RWPE1 (cell line): ENCODE measurements at regions not wholly inside any gene's neighbourhood (a gene's known extent, or its start where the extent isn't known, plus 50 kb on each side); places are given as distances from the start of the nearest gene placed in this dataset.
A peak's percentile ranks its signal among the peaks of the same experiment; 100 is the strongest.

Experiments used
- CTCF ChIA-PET: fragments of 350-600 bp; sonication (Branson Sonifier 250); formaldehyde crosslinking; extraction: SDS; loops from one replicate; lab custom pipeline; 2021; lab: Yijun Ruan, JAX
- POLR2A ChIA-PET: fragments of 400-600 bp; formaldehyde crosslinking; extraction: SDS; loops from one replicate; lab custom pipeline; 2020; ENCODE audit warnings: antibody characterized with exemption; ENCODE audit not compliant: low non-redundant PET; lab: Yijun Ruan, JAX
- DNase-seq: peaks from one replicate; pipeline ENCODE4 v3.0.0; 2012; ENCODE audit warnings: low spot score
- H3K27ac ChIP-seq: fragments of 450-650 bp; 2 replicates; pipeline ENCODE4 v1.5.1; 2017
- CTCF ChIP-seq: fragments of 450-650 bp; conservative IDR thresholded peaks from 2 replicates; pipeline ENCODE4 v1.5.1; 2017; ENCODE audit warnings: low read depth, mild to moderate bottlenecking

GRCh38 chr3:55329849-55330248 is 157.3 kb downstream of the WNT5A start:
- H3K27ac ChIP-seq, result no peak overlapping the region
- CTCF ChIA-PET, result no interaction called here
- TF ChIP-seq CTCF, result no peak
- POLR2A ChIA-PET, result no interaction called here
- DNase-seq, result peak; percentile 17

- TF ChIP-seq CTCF, result no peak
- no peak for DNase-seq
- POLR2A ChIA-PET, result no interaction called here
- CTCF ChIA-PET, result interaction anchor here (0.7 kb wide), 1 partner anchor 490 kb away, joined by 3 read pairs; no protein-coding TSS in a partner anchor
- no peak overlapping the region for H3K27ac ChIP-seq
Measured at GRCh38 chr3:55327131-55327920, 159.8 kb downstream of the WNT5A start.

- CTCF ChIA-PET, result no interaction called here
- no peak for DNase-seq
- no peak overlapping the region for H3K27ac ChIP-seq
- no peak for TF ChIP-seq CTCF
- POLR2A ChIA-PET, result no interaction called here
Measured at GRCh38 chr3:55322638-55323037, 164.5 kb downstream of the WNT5A start.

GRCh38 chr3:55320928-55321327 is 166.2 kb downstream of the WNT5A start:
- POLR2A ChIA-PET, result no interaction called here
- no peak overlapping the region for H3K27ac ChIP-seq
- TF ChIP-seq CTCF, result no peak
- DNase-seq, result no peak
- CTCF ChIA-PET, result no interaction called here

- CTCF ChIA-PET, result no interaction called here
- no peak for DNase-seq
- no peak overlapping the region for H3K27ac ChIP-seq
- POLR2A ChIA-PET, result no interaction called here
- TF ChIP-seq CTCF, result no peak
Measured at GRCh38 chr3:55315396-55315795, 171.7 kb downstream of the WNT5A start.

DNA sequence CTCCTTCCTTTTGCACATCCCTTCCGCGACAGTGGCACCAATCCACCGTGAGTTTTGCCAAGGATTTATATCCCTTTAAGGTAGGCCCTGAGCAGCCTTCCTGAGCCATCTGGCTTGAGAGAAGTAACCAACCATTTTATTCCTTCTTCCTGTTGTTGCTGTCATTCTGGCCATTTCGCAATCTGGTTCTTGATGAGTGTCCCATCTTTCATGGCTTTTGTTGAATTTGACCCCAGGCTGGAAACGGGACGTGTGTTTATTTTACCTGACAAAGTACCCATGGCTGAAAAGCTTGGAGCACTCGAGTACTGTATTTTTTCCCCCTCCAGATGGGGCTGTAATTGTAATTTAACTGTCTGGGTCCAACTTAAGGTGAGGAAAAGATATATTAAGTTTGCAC is 173.4 kb downstream of the WNT5A start:
- POLR2A ChIA-PET, result no interaction called here
- CTCF ChIA-PET, result interaction anchor here (0.6 kb wide), 1 partner anchor 13 kb away, joined by 4 read pairs; no protein-coding TSS in a partner anchor
- no peak overlapping the region for H3K27ac ChIP-seq
- no peak for TF ChIP-seq CTCF
- no peak for DNase-seq
